ENCODE measurements at regions not wholly inside any gene's neighbourhood (a gene's known extent, or its start where the extent isn't known, plus 50 kb on each side); places are given as distances from the start of the nearest gene placed in this dataset.

GRCh38 chr2:83572400-83572799 lies 886.7 kb downstream of the SUCLG1 start:
- TF ChIP-seq CTCF (IDR thresholded peaks at IDR 0.05) (no peak), POLR2A (IDR thresholded peaks at IDR 0.05) (no peak)

Data from body of pancreas (tissue), 4 donors.